ENCODE measurements at regions not wholly inside any gene's neighbourhood (a gene's known extent, or its start where the extent isn't known, plus 50 kb on each side); places are given as distances from the start of the nearest gene placed in this dataset.
A peak's percentile ranks its signal among the peaks of the same experiment; 100 is the strongest.
"Not testable (repeated sequence)": the region's sequence is repeated elsewhere in the genome, so short reads cannot be mapped to it uniquely, and the experiment has no call there.

- not testable (repeated sequence) for DNase-seq
Observed at GRCh38 chr15:20363591-20363990, 178.0 kb downstream of the GOLGA6L6 start.

GRCh38 chr15:20361091-20361490 is 180.5 kb downstream of the GOLGA6L6 start:
- no peak for DNase-seq

- no peak for DNase-seq
Observed at GRCh38 chr15:20358779-20359414, 182.7 kb downstream of the GOLGA6L6 start.

- peak; percentile 6 for DNase-seq
Observed at GRCh38 chr15:20358066-20358778, 183.4 kb downstream of the GOLGA6L6 start.

GRCh38 chr15:20357481-20358065 is 184.0 kb downstream of the GOLGA6L6 start:
- DNase-seq, result no peak

- DNase-seq, result no peak
Observed at GRCh38 chr15:20356911-20357480, 184.6 kb downstream of the GOLGA6L6 start.

- DNase-seq, result peak; percentile 64
Observed at GRCh38 chr15:20356444-20356910, 185.1 kb downstream of the GOLGA6L6 start.

- DNase-seq, result no peak
Observed at GRCh38 chr15:20355256-20355868, 186.2 kb downstream of the GOLGA6L6 start.

GRCh38 chr15:20354884-20355223 is 186.7 kb downstream of the GOLGA6L6 start:
- not testable (repeated sequence) for DNase-seq

GRCh38 chr15:20353966-20354883 is 187.4 kb downstream of the GOLGA6L6 start:
- DNase-seq, result no peak

- no peak for DNase-seq
Observed at GRCh38 chr15:20352241-20353200, 189.1 kb downstream of the GOLGA6L6 start.

GRCh38 chr15:20351448-20351971 is 190.1 kb downstream of the GOLGA6L6 start:
- DNase-seq, result no peak

GRCh38 chr15:20349774-20350498 is 191.7 kb downstream of the GOLGA6L6 start:
- DNase-seq, result no peak

- DNase-seq, result no peak
Observed at GRCh38 chr15:20348900-20349773, 192.5 kb downstream of the GOLGA6L6 start.

- no peak for DNase-seq
Observed at GRCh38 chr15:20348291-20348899, 193.2 kb downstream of the GOLGA6L6 start.

- DNase-seq, result peak; percentile 2
Observed at GRCh38 chr15:20346082-20346805, 195.4 kb downstream of the GOLGA6L6 start.

- DNase-seq, result no peak
Observed at GRCh38 chr15:20345401-20345958, 196.1 kb downstream of the GOLGA6L6 start.

All from activated effector memory CD4-positive, alpha-beta T cell treated with Interleukin-2 at 50 U/mL for 16 hours (primary cell).